Activated naive CD4-positive, alpha-beta T cell treated with anti-CD3 and anti-CD28 coated beads, Interleukin-2, amount 10 ng/mL, durations not matched to agents 7 days and 5 days (primary cell): ENCODE measurements at regions not wholly inside any gene's neighbourhood (a gene's known extent, or its start where the extent isn't known, plus 50 kb on each side); places are given as distances from the start of the nearest gene placed in this dataset.
"Not testable (repeated sequence)": the region's sequence is repeated elsewhere in the genome, so short reads cannot be mapped to it uniquely, and the experiment has no call there.

Experiments used
- CTCF ChIA-PET: fragments of 350-600 bp; sonication (Branson Sonifier 250); formaldehyde crosslinking; loops from one replicate; lab custom pipeline; 2021; ENCODE audit warnings: antibody characterized with exemption; lab: Charles Lee
- DNase-seq: peaks from one replicate; pipeline ENCODE4 v3.0.0-alpha.2; 2020
- H3K27ac Mint-ChIP-seq: one replicate; pipeline ENCODE4 v1.8.0; 2021; ENCODE audit warnings: mild to moderate bottlenecking, moderate library complexity, mixed read lengths
- H3K27me3 Mint-ChIP-seq: one replicate; pipeline ENCODE4 v1.8.0; 2021; ENCODE audit warnings: mild to moderate bottlenecking, mixed read lengths
- H3K36me3 Mint-ChIP-seq: one replicate; pipeline ENCODE4 v1.8.0; 2021; ENCODE audit warnings: mixed read lengths
- H3K4me1 Mint-ChIP-seq: one replicate; pipeline ENCODE4 v1.8.0; 2021; ENCODE audit warnings: mixed read lengths
- H3K4me3 Mint-ChIP-seq: one replicate; pipeline ENCODE4 v1.8.0; 2021; ENCODE audit warnings: mild to moderate bottlenecking, moderate library complexity, mixed read lengths
- H3K9me3 Mint-ChIP-seq: one replicate; pipeline ENCODE4 v1.8.0; 2021; ENCODE audit warnings: mixed read lengths

- DNase-seq, result no peak
- Mint-ChIP-seq H3K9me3 (peaks cover 11% of the 10 kb centered on the region), H3K4me1 (no peaks in the 10 kb centered on the region), H3K4me3 (no peak overlapping the region), H3K27me3 (no peaks in the 10 kb centered on the region), H3K27ac (no peak overlapping the region), H3K36me3 (no peaks in the 10 kb centered on the region)
- CTCF ChIA-PET, result no interaction called here
Measured at GRCh38 chr4:62531264-62531663, 1331.1 kb downstream of the ADGRL3 start.

- Mint-ChIP-seq H3K27ac (no peak overlapping the region), H3K36me3 (no peaks in the 10 kb centered on the region), H3K27me3 (no peaks in the 10 kb centered on the region), H3K4me3 (no peak overlapping the region), H3K4me1 (no peaks in the 10 kb centered on the region), H3K9me3 (peaks cover 10% of the 10 kb centered on the region)
- CTCF ChIA-PET, result no interaction called here
- DNase-seq, result no peak
Measured at GRCh38 chr4:62528874-62529273, 1328.7 kb downstream of the ADGRL3 start.

GRCh38 chr4:62526671-62527070, 1326.5 kb downstream of the ADGRL3 start:
- H3K36me3 Mint-ChIP-seq, result no peaks in the 10 kb centered on the region
- CTCF ChIA-PET, result no interaction called here
- peaks cover 12% of the 10 kb centered on the region for H3K9me3 Mint-ChIP-seq
- H3K4me3 Mint-ChIP-seq, result no peak overlapping the region
- DNase-seq, result no peak
- no peaks in the 10 kb centered on the region for H3K4me1 Mint-ChIP-seq
- no peaks in the 10 kb centered on the region for H3K27me3 Mint-ChIP-seq
- no peak overlapping the region for H3K27ac Mint-ChIP-seq

GRCh38 chr4:62523256-62523655, 1323.1 kb downstream of the ADGRL3 start:
- CTCF ChIA-PET, result no interaction called here
- no peak for DNase-seq
- Mint-ChIP-seq H3K27me3 (no peaks in the 10 kb centered on the region), H3K36me3 (no peaks in the 10 kb centered on the region), H3K4me1 (no peaks in the 10 kb centered on the region), H3K27ac (no peak overlapping the region), H3K4me3 (no peak overlapping the region), H3K9me3 (peaks cover 15% of the 10 kb centered on the region)

GRCh38 chr4:62522273-62522672, 1322.1 kb downstream of the ADGRL3 start:
- CTCF ChIA-PET, result no interaction called here
- Mint-ChIP-seq H3K27me3 (no peaks in the 10 kb centered on the region), H3K4me3 (no peak overlapping the region), H3K9me3 (peaks cover 14% of the 10 kb centered on the region), H3K27ac (no peak overlapping the region), H3K36me3 (no peaks in the 10 kb centered on the region), H3K4me1 (no peaks in the 10 kb centered on the region)
- DNase-seq, result no peak

GRCh38 chr4:62517716-62518115, 1317.6 kb downstream of the ADGRL3 start:
- peaks cover 6% of the 10 kb centered on the region for H3K9me3 Mint-ChIP-seq
- H3K27ac Mint-ChIP-seq, result no peak overlapping the region
- H3K4me3 Mint-ChIP-seq, result no peak overlapping the region
- H3K36me3 Mint-ChIP-seq, result no peaks in the 10 kb centered on the region
- CTCF ChIA-PET, result no interaction called here
- no peak for DNase-seq
- no peaks in the 10 kb centered on the region for H3K27me3 Mint-ChIP-seq
- no peaks in the 10 kb centered on the region for H3K4me1 Mint-ChIP-seq

DNA sequence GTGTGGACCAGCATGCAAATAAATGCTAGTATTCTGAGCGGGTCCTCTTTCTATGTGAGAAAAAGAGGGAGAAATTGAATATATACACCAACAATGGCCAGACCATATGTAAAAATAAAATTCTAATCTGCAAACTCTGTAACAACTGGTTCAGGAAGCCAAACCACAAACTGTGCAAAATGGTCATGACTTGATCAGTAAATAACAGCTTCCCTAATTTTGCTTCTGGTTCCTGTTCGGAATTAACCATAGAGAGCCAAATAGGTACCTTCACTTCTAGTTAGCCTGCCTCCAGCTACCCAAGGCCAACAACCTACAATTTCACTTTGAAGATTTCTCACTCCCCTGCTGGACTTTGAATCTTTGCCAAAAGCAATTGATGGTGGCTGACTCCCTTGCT, 1313.2 kb downstream of the ADGRL3 start:
- H3K9me3 Mint-ChIP-seq, result peaks cover 5% of the 10 kb centered on the region
- no peak overlapping the region for H3K27ac Mint-ChIP-seq
- H3K36me3 Mint-ChIP-seq, result no peaks in the 10 kb centered on the region
- H3K4me1 Mint-ChIP-seq, result no peaks in the 10 kb centered on the region
- CTCF ChIA-PET, result no interaction called here
- no peaks in the 10 kb centered on the region for H3K27me3 Mint-ChIP-seq
- H3K4me3 Mint-ChIP-seq, result no peak overlapping the region
- no peak for DNase-seq

DNA sequence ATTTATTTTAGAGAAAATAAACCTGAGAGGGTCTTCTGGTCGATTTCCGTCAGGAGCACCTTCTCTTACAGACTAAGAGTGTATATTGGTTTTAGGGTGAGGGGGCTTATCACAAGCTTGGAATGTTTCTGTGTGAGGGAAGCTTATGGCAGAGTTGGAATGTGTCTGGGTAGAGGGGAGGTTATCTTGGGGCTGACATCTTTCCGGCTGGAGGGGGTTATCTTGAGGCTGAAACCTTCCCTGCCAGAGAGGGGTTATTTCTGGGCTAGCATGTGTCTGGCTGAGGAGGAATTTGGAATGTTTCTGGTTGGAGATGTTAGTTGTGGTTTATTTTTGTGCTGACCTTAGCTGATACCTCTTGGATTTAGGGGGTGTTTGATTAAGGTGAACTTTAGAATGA, 1312.1 kb downstream of the ADGRL3 start:
- Mint-ChIP-seq H3K27me3 (no peaks in the 10 kb centered on the region), H3K27ac (no peak overlapping the region), H3K4me1 (no peaks in the 10 kb centered on the region), H3K4me3 (no peak overlapping the region), H3K9me3 (peaks cover 11% of the 10 kb centered on the region), H3K36me3 (no peaks in the 10 kb centered on the region)
- DNase-seq, result no peak
- CTCF ChIA-PET, result no interaction called here

GRCh38 chr4:62510228-62510627, 1310.1 kb downstream of the ADGRL3 start:
- Mint-ChIP-seq H3K4me1 (no peaks in the 10 kb centered on the region), H3K36me3 (no peaks in the 10 kb centered on the region), H3K4me3 (no peak overlapping the region), H3K9me3 (peaks cover 17% of the 10 kb centered on the region), H3K27ac (no peak overlapping the region), H3K27me3 (no peaks in the 10 kb centered on the region)
- CTCF ChIA-PET, result interaction anchor here (0.6 kb wide), 1 partner anchor 115 kb away, joined by 3 read pairs; no protein-coding TSS in a partner anchor
- DNase-seq, result no peak

DNA sequence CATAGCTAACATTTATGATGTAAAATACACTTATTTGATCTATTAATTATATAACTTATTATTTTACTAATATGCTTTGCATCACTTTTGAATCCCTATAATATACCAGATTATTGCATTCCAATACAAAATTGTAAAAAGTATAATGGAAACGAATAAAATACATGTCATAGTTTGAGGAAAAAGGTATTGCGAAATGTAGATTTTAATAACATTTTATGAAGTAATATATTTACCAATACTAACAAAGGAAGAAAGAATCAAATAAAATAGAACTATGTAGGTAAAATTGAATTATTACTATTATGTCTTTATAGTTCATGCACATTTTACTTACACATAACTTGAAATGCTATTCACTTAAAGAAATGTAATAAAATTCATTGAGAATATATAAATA, 1300.2 kb downstream of the ADGRL3 start:
- H3K9me3 Mint-ChIP-seq, result peaks cover 3% of the 10 kb centered on the region
- CTCF ChIA-PET, result no interaction called here
- no peak overlapping the region for H3K4me3 Mint-ChIP-seq
- DNase-seq, result no peak
- no peaks in the 10 kb centered on the region for H3K4me1 Mint-ChIP-seq
- H3K27ac Mint-ChIP-seq, result no peak overlapping the region
- H3K27me3 Mint-ChIP-seq, result no peaks in the 10 kb centered on the region
- H3K36me3 Mint-ChIP-seq, result no peaks in the 10 kb centered on the region

DNA sequence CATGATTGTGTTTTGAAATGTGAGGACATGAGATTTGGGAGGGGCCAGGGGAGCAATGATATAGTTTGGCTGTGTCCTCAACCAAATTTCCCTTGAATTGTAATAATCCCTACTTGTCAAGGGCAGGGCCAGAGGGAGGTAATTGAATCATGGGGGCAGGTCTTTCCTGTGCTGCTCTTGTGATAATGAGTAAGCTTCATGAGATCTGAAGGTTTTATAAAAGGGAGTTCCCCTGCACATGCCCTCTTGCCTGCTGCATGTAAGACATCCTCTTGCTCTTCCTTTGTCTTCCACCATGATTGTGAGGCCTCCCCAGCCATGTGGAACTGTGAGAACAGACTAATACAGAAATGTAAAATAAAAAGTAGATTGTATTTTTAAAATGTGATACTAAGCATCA, 1294.9 kb downstream of the ADGRL3 start:
- CTCF ChIA-PET, result interaction anchor here (0.7 kb wide), 1 partner anchor 759 kb away, joined by 3 read pairs; no protein-coding TSS in a partner anchor
- peaks cover 16% of the 10 kb centered on the region for H3K9me3 Mint-ChIP-seq

DNA sequence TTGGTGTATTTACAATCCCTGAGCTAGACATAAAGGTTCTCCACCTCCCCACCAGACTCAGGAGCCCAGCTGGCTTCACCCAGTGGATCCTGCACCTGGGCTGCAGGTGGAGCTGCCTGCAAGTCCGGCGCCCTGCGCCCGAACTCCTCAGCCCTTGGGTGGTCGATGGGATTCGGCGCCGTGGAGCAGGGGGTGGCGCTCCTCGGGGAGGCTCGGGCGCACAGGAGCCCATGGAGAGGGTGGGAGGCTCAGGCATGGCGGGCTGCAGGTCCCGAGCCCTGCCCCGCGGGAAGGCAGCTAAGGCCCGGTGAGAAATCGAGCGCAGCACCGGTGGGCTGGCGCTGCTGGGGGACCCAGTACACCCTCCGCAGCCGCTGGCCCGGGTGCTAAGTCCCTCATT, 1291.6 kb downstream of the ADGRL3 start:
- H3K27ac Mint-ChIP-seq, H3K27me3 Mint-ChIP-seq, H3K4me1 Mint-ChIP-seq, H3K4me3 Mint-ChIP-seq, DNase-seq, CTCF ChIA-PET, H3K36me3 Mint-ChIP-seq: not testable (repeated sequence)
- H3K9me3 Mint-ChIP-seq, result peaks cover 16% of the 10 kb centered on the region

More for the DNA sequence above, 1294.9 kb downstream of the ADGRL3 start:
- Mint-ChIP-seq H3K27ac (no peak overlapping the region), H3K27me3 (no peaks in the 10 kb centered on the region), H3K4me1 (no peaks in the 10 kb centered on the region), H3K4me3 (no peak overlapping the region), H3K36me3 (no peaks in the 10 kb centered on the region)
- DNase-seq, result no peak

- Mint-ChIP-seq H3K9me3 (peaks cover 14% of the 10 kb centered on the region), H3K4me3 (no peak overlapping the region), H3K4me1 (no peaks in the 10 kb centered on the region), H3K36me3 (no peaks in the 10 kb centered on the region), H3K27me3 (no peaks in the 10 kb centered on the region), H3K27ac (no peak overlapping the region)
- no peak for DNase-seq
- CTCF ChIA-PET, result no interaction called here
Measured at GRCh38 chr4:62490635-62491034, 1290.5 kb downstream of the ADGRL3 start.

GRCh38 chr4:62487016-62487415, 1286.9 kb downstream of the ADGRL3 start:
- Mint-ChIP-seq H3K9me3 (peaks cover 7% of the 10 kb centered on the region), H3K4me3 (no peak overlapping the region), H3K4me1 (no peaks in the 10 kb centered on the region), H3K27me3 (no peaks in the 10 kb centered on the region), H3K27ac (no peak overlapping the region), H3K36me3 (no peaks in the 10 kb centered on the region)
- CTCF ChIA-PET, result no interaction called here
- DNase-seq, result no peak

GRCh38 chr4:62484357-62484756, 1284.2 kb downstream of the ADGRL3 start:
- Mint-ChIP-seq H3K9me3 (peaks cover 3% of the 10 kb centered on the region), H3K4me1 (no peaks in the 10 kb centered on the region), H3K36me3 (no peaks in the 10 kb centered on the region), H3K27me3 (no peaks in the 10 kb centered on the region), H3K4me3 (no peak overlapping the region), H3K27ac (no peak overlapping the region)
- CTCF ChIA-PET, result no interaction called here
- DNase-seq, result no peak

- Mint-ChIP-seq H3K27me3 (no peaks in the 10 kb centered on the region), H3K4me3 (no peak overlapping the region), H3K9me3 (peaks cover 6% of the 10 kb centered on the region), H3K27ac (no peak overlapping the region), H3K4me1 (no peaks in the 10 kb centered on the region), H3K36me3 (no peaks in the 10 kb centered on the region)
- DNase-seq, result no peak
- CTCF ChIA-PET, result no interaction called here
Measured at GRCh38 chr4:62482355-62482754, 1282.2 kb downstream of the ADGRL3 start.
